ENCODE measurements at regions not wholly inside any gene's neighbourhood (a gene's known extent, or its start where the extent isn't known, plus 50 kb on each side); places are given as distances from the start of the nearest gene placed in this dataset.

- TF ChIP-seq, protein P1, sequence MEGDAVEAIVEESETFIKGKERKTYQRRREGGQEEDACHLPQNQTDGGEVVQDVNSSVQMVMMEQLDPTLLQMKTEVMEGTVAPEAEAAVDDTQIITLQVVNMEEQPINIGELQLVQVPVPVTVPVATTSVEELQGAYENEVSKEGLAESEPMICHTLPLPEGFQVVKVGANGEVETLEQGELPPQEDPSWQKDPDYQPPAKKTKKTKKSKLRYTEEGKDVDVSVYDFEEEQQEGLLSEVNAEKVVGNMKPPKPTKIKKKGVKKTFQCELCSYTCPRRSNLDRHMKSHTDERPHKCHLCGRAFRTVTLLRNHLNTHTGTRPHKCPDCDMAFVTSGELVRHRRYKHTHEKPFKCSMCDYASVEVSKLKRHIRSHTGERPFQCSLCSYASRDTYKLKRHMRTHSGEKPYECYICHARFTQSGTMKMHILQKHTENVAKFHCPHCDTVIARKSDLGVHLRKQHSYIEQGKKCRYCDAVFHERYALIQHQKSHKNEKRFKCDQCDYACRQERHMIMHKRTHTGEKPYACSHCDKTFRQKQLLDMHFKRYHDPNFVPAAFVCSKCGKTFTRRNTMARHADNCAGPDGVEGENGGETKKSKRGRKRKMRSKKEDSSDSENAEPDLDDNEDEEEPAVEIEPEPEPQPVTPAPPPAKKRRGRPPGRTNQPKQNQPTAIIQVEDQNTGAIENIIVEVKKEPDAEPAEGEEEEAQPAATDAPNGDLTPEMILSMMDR (IDR thresholded peaks at IDR 0.05; ENCODE audit: insufficient read depth, low read depth, low read length): no peak
- DNase-seq (ENCODE audit: low read depth): no peak
- no peak overlapping the region for H3K4me3 ChIP-seq (ENCODE audit: low read depth, low read length)
Measured at GRCh38 chr2:193336781-193337180, 1142.0 kb upstream of the TMEFF2 start.

DNA sequence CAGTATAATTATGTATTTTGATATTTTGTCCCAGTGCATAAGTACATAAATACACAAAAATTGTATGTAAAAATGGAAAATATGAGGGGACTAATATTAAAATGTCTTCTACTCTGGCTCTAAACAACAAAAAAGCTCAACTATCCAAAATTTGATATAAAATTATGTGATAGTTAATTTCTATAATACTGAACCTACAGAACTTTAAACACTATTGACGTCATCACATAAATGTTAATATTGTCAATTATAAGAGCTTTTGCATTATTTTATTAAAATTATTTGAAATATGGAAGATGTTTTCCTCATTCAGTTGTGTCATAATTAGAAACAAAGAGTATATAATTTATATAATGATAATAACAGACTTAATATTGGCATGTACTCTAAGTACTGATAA, 1139.7 kb upstream of the TMEFF2 start:
- TF ChIP-seq, protein P1 (IDR thresholded peaks at IDR 0.05; ENCODE audit: insufficient read depth, low read depth, low read length): no peak
- no peak for DNase-seq (ENCODE audit: low read depth)
- no peak overlapping the region for H3K4me3 ChIP-seq (ENCODE audit: low read depth, low read length)

DNA sequence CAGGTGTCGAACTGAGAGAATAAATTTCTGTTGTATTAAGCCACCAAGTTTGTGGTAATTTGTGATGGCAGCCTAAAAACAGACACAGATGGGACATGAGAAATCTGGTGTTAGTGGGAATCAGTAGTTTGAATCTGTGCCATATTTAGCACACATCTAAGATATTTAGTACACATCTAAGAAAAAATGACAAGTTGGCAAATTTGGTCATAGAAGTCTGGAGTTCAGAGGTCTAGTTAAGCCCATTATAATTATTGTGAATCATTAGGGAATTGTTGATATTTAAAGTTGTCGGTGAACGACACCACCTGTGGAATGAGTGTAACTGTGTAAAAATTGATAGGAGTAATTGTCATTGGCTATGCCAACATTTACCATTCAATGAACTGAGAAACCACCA, 1138.8 kb upstream of the TMEFF2 start:
- no peak overlapping the region for H3K4me3 ChIP-seq (ENCODE audit: low read depth, low read length)
- TF ChIP-seq, protein P1 (IDR thresholded peaks at IDR 0.05; ENCODE audit: insufficient read depth, low read depth, low read length): no peak
- DNase-seq (ENCODE audit: low read depth): no peak

DNA sequence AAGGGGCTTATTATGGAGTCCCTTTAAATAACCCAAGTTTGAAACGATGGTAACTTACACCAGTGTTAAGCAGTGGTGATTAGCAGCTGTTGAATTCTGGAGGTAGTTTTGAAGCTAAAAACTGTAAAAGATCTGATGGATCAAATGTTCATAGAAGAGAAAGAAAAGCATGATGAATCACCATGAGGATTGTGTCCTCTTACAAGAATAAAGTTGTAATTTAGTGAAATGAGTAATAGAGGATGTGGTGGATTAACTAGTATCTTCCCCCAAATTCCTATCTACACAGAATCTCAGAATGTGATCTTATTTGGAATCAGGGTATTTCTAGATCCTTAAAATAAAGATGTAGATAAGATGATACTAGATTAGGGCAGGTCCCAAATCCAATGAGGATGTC, 1138.2 kb upstream of the TMEFF2 start:
- TF ChIP-seq, protein P1 (IDR thresholded peaks at IDR 0.05; ENCODE audit: insufficient read depth, low read depth, low read length): no peak
- no peak for DNase-seq (ENCODE audit: low read depth)
- H3K4me3 ChIP-seq (ENCODE audit: low read depth, low read length): no peak overlapping the region

DNA sequence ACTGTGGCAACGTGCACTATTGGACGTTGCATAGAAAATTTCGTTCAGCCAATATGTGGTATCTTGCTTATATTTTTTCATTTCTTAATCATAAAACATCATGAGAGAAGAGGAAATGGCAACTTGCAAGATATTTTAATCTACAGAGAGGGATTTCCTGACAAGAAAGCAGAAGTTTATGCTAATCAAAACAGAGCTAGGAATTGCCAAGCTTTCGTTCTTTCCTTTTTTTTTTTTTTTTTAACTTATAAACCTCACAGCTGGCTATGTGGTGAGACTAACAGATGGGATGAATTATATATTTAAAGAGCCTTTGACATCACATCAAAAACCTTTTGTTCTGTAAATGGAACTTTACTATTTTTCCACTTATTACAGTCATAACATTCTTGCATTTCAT, 1136.9 kb upstream of the TMEFF2 start:
- TF ChIP-seq, protein P1 (IDR thresholded peaks at IDR 0.05; ENCODE audit: insufficient read depth, low read depth, low read length): no peak
- no peak for DNase-seq (ENCODE audit: low read depth)

DNA sequence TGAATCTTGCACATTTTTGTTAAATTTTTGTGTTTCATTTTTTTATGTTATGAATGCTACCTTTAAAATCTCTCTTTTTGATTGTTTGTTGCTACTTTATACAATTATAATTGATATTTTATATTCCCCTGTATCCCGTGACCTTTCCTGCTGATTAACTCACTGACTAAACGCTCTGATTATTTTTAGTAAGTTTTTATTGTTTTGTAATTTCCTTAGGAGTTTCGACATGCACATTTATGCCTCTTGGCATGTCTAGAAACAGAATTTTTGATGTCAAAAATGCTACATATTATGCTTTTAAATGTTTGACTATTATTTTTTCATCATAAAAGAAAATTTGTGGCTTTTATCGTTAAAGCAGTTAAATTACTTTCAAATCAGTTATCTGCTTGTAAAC, 1131.6 kb upstream of the TMEFF2 start:
- TF ChIP-seq, protein P1 (IDR thresholded peaks at IDR 0.05; ENCODE audit: insufficient read depth, low read depth, low read length): no peak
- DNase-seq (ENCODE audit: low read depth): no peak
- H3K4me3 ChIP-seq (ENCODE audit: low read depth, low read length): no peak overlapping the region

More for the DNA sequence above, 1136.9 kb upstream of the TMEFF2 start:
- no peak overlapping the region for H3K4me3 ChIP-seq (ENCODE audit: low read depth, low read length)

DNA sequence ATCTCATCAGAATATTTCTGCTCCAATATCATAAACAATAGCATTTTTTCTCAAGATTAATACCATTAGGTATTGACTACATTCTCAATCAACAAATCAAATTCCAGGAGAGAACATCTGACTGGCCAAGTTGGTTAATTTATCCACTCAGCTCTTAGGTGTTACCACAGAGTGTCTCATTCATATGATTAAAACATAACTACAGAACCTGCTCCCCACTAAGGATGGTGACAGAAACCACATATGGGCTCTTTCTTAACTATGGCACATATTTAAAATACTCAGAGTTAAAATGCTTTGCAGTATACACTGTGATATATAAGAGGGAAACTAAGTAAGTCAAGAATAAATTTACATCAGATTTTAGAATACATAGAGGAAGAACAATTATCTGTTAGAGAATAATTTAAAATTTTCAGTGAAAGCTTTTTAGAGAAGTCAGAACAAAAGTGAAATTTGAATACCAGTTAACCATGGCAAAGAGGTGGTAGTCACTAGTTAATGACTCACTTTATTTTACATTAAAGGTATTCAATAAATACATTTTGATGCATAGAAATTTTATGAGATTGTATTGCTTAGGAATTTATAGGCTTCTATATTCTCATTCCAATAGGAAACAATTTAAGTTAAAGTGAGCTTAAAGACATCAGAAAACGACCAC, 1120.8 kb upstream of the TMEFF2 start:
- no peak overlapping the region for H3K4me3 ChIP-seq (ENCODE audit: low read depth, low read length)
- TF ChIP-seq, protein P1 (IDR thresholded peaks at IDR 0.05; ENCODE audit: insufficient read depth, low read depth, low read length): no peak
- DNase-seq (ENCODE audit: low read depth): no peak

Measured in fibroblast of villous mesenchyme (primary cell).